NCI-H446 (cell line): ENCODE measurements at regions not wholly inside any gene's neighbourhood (a gene's known extent, or its start where the extent isn't known, plus 50 kb on each side); places are given as distances from the start of the nearest gene placed in this dataset.

Experiments
- DNase-seq, 2 experiments: peaks; one replicate each; lab custom pipeline; 2025; lab: John Stamatoyannopoulos, UW

DNA sequence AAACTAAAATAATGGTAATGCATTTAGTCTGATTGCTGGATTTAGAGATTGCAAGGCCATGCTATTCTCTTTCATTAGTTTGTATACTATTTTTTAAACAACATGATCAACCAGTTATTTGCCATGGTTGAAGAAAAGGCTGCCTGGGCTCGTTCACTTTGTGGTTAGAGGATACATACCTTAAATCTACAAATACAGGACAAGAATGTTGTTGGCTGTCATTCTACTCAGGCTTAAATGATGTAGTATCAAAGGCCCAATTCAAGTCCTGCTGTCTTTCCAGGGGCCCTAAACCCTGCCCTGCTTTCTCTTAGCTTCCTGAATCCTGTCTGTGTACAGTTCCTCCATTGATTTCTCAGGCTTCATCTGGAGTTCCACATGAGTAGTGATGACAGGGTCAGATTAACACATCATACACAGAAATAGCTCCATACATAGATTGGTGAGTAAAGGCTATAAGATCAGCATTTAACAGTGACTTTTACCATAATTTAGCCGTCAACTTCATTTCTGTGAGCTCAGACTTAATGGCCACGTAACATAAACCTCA, 114.9 kb upstream of the GPRIN3 start:
- no peak for DNase-seq

DNA sequence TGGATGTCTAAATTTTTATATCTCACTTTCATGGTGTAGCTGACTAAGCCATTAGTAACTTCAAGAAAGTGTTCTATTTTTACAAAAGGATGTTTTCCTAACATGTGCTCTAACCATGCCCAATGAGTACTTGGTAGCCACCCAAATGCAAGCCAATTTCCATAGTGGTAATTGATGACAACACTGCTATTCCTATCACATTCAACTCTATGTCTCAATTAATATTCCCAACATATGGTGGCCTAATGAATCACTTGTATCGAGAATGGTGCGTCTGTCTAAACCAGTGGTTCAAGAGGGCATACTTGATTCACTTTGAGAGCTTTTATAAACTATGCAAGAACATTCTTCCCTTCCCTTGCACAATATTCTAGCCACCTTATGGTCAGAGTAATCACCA, 112.9 kb upstream of the GPRIN3 start:
- peak in 1 of 2 experiments; percentile 25 for DNase-seq

DNA sequence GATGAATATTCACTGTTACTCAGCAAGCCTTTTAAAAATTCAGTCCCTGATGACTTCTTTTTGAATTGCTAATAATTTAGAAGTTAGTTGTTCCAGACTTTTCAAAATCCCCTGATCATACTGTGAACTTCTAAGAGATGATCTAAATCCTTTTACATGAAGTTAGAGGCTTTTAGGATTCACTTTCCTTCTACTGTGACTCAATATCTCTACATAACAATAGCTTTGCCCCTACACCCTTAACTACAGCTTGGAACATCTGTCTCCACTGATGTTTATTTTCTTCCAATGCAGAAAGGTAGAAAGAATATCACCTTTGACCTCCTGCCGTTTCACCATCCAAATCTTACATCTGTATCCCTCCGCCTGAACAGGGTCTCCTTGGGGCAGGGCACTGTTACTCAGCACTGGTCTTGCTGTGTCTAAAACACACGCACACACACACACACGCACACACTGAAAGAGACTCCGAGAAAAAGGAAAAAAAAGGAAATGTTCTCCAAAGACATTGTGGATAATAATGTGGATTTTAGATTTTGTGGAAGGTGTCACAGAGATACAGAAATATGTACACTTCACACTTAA, 111.6 kb upstream of the GPRIN3 start:
- no peak for DNase-seq

DNA sequence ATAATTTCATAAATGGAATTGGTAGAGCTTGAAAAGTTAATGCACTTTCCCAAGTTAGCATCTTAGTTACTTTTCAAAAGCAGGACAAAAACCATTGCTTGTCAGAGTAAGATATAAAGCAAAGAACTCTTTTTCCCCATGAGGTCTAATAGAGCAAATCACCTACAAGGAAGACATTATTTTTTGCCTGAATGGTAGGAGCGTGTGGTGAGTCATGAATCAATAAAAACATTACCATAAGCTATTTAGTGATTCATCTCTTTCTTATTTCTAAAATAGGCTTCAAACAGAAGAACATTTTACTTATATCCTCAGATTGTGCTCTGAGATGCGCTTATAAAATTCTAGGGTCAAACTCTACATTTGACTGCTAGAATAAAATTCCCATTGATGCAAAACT, 109.4 kb upstream of the GPRIN3 start:
- DNase-seq = no peak

DNA sequence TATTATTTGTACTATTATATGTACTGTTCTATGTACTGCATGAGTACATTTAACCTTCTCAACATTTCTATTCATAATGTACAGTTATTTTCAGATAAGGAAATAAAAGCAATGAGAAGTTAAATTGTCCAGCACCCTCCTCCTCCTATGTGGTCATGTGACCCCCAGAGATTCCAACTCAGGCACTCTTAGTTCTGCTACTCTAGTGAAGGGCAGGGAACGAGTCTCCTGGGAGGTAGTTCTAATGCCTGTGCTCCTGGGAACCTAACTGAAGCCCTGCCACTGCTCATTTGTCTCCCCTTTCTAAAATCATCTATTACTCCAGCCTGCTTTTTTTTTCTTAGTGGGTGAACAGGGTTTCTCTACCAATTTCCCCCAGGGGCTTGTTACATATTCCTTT, 105.9 kb upstream of the GPRIN3 start:
- DNase-seq = no peak

DNA sequence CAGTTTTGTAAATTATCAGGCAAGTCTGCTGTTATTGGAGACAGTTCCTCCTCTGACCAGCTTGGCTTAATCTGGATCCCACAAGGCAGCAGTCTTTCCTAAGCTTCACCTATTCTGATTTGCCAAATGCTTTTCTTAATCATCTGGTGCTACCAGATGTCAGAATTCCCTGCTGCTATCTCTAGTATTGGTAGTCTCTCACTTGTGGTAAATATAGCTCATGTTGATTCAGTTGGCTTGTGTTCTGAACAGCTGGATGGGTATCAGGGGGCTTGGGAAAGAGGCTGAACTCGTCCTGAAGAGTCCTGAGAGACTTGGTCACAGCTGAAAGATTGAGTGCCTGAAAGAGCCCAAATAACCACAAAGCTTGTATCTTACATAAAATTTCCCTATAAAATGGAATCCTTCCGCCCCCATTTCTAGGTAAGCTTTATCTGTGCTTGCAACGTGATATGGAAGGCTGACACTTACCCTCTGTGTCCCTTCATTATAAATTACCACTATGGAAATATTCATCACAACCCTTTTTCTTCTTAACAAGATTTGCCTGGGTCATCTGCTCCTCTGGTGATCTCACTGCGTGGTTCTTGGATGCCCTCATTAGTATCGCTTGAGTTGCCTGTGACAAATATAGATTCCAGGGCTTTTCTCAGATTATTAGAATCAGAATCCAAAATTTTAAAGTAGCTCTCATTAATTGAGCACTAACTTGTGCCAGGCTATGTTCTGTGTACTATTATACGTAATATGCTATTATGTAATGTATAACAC, 104.1 kb upstream of the GPRIN3 start:
- no peak for DNase-seq

DNA sequence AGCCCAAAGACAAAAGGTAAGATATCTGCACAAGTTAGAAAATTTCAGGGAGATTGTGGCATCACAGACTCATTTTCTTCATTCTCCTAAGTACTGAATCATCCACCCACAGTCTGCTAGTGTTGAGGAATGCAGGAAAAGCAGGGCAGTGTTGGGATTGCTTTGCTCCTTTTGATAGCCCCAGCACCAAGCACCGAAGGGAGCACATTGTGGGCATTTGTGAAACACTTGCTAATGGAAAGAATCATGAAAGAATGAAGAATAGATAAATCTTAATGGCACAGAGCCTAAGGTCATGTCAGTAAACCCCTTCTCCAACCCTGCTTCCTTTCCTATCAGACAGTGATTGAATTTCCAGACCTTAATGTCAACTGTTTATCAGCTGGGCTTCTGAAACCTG, 103.1 kb upstream of the GPRIN3 start:
- no peak for DNase-seq

DNA sequence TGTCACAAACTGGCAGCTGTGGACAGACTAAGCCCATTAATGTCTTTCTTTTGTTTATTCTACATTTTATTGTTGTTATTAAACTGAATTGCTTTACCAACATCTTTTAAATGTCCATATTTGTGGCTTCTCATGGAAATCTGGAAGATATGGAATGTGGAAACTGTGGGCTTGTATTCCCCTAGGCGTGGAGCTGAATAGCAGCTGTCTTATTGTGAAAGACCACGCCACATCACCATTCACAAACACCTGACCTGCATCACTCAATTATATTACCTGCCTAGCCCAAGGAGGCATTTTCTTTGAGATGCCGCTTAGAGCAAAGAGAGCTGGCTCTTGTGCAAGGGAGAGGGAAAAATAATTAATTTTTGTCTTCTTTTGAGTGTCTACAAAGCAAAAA, 96.9 kb upstream of the GPRIN3 start:
- DNase-seq = no peak

DNA sequence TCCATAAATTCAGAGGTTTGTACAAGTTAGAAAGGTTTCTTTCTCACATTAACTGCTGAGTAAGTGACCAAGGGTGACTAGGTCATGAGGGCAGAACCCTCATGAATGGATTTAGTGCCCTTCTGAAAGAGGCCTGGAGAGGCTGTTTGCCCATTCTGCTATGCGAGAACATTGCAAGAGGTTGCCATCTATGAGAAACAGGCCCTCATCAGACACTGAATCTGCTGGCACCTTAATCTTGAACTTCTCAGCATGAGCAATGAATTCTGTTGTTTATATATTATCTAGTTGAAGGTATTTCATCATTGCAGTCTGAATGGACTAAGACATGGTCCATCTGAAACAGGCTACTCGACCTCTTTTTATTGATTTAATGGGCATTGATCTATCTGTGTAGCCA, 96.2 kb upstream of the GPRIN3 start:
- DNase-seq = no peak

DNA sequence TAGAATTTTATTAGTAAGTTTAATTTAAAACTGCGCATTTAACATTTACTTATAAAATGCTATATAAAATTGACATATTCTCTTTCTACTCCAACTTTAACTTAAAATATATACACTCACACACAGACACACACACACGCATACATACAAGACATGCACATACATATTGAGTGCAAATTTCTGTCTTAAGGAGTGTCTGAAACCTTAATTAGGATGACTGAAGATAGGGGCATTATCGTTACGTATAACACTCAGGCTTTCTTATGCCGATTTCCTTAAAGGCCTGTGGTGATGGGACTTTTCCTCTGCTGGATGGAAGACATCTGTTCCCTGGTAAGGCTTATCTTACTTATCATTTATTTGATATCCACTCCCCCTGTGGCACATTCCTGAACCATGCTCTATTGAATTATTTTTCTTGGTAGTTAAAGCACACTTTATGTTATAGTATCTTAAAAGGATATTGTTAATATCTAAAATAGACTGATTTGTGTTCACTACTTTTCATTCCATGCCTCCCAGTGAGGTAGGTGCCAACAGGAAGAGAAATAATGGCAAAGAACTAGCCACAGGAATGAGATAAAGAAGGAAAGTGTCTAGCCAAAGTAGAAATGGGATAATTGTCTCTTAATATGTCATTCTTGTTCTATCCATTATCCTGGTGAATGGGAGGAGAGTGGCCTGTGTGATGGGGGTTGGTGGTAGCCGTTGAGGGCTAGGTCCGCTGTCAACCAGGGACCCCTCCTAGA, 92.9 kb upstream of the GPRIN3 start:
- no peak for DNase-seq

DNA sequence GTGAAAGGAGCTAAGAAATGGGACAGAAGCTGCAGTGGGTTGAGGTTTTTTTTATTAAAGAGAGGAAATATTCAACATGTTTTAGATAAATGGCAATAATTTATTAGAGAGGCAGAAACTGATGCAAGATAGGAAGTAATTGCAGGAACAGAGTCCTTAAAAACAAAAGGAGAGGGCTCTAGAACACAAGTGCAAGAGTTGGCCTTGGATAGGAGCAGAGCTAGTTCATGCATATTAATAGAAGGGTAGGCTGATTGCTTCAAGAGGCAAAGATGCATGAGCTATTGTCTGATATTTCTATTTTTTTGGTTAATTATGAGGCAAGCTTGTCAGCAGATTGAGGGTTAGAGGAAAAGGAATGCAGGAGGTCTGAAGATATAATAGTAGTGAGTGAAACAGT, 91.0 kb upstream of the GPRIN3 start:
- no peak for DNase-seq

DNA sequence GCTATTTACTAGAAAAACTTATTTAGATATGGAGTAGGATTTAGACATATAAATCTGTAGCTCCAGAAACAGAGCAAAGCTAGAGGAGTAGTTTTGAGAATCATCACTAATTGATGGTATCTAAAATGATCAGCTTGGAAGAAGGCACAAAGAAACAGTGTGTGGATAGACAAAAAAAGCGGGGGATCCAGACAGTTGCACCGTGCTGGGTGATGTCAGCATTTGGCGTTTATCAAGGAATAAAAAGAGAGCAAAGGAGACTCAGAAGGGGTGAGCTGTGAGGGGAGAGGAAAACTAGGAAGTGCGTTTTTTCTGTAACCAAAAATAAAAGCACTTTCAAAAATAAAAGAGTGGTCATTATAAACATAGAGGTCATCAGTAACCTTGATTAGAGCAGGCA, 90.5 kb upstream of the GPRIN3 start:
- DNase-seq = no peak

DNA sequence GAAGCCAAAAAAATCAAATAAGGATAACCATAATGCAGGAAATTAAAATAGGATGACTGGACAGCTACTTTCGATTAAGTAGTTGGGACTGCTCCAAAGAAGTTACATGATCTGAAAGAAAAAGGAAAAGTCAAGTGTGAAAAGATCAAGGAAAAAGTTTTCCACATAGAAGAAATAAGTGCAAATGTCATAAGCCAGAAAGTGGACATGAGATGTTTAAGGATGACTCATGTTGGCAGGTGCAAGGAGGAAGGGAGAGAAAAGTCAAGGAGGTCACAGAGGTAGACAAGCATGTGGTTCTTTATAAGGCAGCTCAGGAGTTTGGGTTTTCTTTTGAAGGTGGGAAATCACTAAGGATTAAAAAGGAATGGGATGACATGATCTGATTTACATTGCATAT, 89.8 kb upstream of the GPRIN3 start:
- DNase-seq = no peak

DNA sequence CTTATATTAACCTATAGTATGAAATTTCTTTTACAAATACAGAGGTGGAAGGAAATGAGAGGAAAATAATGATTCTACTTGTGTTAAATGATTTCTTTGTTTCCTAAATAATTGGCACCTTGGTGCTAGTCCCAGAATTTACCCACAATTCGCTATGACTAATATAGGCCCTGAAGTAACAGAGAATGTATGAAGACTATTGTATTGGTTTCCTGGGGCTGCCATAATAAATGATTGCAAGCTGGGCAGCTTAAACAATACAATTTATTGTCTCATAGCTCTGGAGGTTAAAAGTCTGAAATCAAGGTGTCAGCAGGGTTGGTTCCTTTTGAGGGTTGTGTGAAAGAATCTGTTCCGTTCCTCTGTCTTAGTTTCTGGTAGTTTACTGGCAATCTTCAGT, 74.8 kb upstream of the GPRIN3 start:
- no peak for DNase-seq

DNA sequence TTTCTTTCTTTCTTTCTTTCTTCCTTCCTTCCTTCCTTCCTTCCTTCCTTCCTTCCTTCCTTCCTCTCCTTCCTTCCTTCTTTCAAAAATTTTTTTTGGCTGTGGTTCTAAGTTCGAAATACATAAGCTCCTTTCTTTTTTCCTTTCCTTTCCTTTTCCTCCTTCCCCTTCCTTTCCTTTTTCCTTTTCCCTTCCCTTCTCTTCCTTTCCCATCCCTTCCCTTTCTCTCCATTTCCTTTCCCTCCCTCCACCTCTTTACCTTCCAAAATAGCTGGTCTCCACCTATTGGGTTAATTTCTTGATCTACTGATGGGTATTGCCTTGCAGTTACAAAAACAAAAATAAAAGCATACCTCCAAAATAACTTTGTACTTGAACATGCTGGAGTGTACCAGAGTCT, 73.4 kb upstream of the GPRIN3 start:
- no peak for DNase-seq

DNA sequence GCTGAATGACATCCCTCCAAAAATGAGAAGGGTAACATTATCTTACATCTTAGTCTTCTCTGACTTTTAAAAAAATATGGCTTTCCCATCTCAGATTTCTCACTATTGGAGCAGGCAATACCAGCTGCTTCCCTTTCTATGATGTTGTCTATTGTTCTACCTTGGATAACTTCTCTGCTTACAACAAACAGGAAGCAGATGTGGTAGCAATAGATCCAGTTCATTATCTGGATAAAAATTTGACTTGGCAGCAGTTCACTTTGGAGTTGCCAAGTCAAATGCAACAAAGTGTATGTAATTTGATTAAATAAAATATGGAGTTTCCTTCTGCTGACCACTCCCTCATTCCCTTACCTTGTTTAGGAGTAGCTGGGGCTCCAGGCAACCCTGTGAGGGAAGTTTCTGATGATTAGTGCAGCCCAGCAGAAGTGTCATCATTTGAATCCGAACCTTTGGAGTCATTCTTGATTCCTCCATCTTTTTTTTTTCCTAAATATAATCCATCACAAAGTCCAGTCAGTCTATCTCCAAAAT, 72.0 kb upstream of the GPRIN3 start:
- peak; percentile 21 to 72 for DNase-seq

DNA sequence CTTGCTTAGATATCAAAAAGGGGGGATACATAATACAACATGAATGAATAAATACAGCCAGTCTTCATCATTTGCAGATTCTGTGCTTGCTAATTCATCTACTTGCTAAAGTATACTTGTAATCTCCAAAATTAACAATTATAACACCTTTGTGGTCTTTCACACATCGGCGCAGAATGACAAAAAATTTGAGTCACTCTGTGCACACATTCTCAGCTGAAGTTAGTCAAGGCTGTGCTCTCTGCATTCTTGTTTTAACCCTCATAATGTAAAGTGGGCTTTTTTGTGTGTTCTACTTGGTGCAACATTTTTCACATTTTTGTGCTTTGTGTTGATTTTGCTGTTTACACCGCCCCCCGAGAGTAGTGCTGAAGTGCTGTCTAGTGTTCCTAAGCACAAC, 65.8 kb upstream of the GPRIN3 start:
- no peak for DNase-seq

DNA sequence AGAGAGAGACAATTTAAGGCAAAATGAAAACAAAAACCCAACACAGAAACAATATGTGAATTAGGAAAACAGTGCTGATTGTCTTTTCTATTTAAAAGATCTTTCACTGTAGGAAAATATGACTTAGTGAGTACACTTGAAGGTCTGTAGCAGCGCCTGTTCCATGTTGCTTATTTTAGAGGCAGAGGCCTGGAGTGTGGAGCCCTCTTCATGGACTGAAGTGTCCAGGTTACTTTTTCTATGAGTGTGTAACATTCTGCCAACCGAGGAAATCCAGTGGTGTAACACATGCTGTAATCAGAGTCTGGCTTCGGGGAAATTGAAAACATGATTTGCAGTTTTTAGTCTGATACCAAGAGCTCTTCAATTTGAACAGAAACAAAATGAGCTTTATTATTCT, 64.0 kb upstream of the GPRIN3 start:
- DNase-seq = no peak

DNA sequence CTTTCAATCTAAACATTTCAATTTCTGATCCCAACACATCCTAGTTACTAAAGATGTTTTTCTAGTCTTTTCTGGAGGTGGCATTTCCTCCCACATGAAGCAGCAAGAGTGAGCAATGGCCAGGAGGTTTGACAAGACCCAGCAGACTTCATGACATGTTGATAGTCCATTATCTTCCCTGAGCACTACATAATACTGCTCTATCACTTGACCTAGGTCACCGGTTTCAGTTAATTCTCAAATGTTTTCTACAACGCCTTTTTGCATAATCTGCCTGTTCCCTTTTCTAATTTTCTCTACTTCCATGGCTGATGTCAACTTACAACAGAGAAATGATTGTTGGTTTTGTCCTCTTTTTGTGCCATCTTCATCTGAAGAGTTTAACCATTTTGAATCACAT, 62.0 kb upstream of the GPRIN3 start:
- DNase-seq = no peak

DNA sequence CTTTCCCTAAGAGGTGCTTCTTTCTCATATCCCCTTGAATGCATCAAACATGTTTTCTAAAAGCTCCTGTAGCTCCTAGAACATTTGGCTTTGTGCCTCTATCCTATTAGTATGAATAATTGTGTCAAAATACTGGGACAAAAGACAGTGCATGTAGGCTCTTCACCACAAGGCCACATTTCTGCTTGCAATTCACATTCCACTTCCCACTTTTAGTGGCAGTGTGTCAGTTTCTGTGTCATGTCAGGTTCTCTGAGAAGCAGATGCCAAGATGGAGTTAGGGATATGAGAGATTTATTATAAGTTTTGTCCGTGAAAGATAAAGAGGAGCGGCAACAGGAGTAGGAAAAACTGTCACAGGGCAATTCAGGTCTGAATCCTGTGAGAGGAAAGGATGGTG, 61.3 kb upstream of the GPRIN3 start:
- no peak for DNase-seq

DNA sequence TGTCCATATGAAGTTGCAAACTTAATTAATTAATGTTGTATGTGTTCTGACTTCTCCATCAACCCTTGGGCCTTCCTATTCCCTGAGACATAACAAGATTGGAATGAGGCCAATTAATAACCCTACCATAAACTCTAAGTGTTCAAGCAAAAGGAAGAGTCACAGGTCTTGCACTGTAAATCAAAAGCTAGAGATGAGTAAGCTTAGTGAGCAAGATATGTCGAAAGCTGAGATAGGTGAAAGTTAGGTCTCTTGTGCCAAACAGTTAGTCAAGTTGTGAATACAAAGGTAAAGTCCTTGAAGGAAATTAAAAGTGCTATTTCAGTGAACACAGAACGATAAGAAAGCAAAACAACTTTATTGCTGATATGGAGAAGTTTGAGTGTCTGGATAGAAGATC, 58.2 kb upstream of the GPRIN3 start:
- no peak for DNase-seq

DNA sequence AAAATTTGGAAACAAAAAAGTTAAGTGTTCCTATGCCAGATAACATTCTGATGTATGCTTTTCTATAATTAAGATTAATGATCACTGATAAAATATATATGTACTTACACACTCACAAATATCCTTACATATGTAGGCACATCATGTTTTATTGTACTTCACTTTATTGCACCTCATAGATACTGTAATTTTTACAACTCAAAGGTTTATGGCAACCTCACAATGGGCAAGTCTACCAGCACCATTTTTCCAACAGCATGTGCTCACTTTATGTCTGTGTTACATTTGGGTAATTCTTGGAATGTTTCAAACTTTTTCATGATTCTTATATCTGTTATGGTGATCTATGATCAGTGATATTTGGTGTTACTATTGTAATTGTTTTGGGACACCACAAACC, 57.8 kb upstream of the GPRIN3 start:
- no peak for DNase-seq

DNA sequence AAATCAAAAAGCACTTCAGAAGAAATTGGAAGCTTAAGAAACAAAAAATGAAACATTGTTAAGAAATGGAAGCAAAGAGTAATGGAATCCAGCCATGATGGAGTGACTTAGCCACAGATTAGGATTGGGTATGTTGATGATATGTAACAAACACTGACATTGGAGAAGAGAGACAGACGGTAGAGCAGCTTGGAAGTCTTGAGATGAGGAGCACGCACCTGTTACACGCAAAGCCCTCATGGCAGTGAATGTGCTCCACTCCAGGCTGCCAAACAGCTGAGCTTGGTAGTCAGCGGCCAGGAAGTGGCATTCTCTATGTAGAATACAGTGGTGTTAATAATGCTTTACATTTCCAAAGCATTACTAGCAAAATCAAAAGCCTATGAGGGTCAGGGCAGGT, 56.9 kb upstream of the GPRIN3 start:
- DNase-seq = peak in 1 of 2 experiments; percentile 32
